K562 (cell line): ENCODE measurements at regions not wholly inside any gene's neighbourhood (a gene's known extent, or its start where the extent isn't known, plus 50 kb on each side); places are given as distances from the start of the nearest gene placed in this dataset.

Source experiments
- ATAC-seq: fragments of 200-7000 bp; cut with Tn5 transposase; 3 replicates; pipeline ENCODE4 v1.9.1; 2020; ENCODE audit warnings: moderate library complexity
- BruUV-seq: library from RNA; stranded (reverse); fragments of 400-500 nt; replicated peaks from 2 replicates; lab custom pipeline; 2021; lab: Mats Ljungman, UMichigan
- CTCF ChIA-PET: fragments of 300-600 bp; formaldehyde crosslinking; extraction: SDS; loops from one replicate; lab custom pipeline; 2021; ENCODE audit warnings: low intra/inter-chr PET ratio; lab: Yijun Ruan, JAX
- POLR2A ChIA-PET: fragments of 300-600, 350-650 bp; sonication (Branson Sonifier 250); formaldehyde crosslinking; extraction: SDS; loops from one replicate; lab custom pipeline; 2021; ENCODE audit warnings: antibody characterized with exemption, inconsistent platforms; lab: Yijun Ruan, JAX
- DNase-seq, 4 experiments: peaks; one replicate each; pipeline versions ENCODE4 v3.0.0 to v3.0.0-alpha.2; 2011 to 2018; ENCODE audit warnings: low spot score in 3 of 4, mixed read lengths in 3 of 4; ENCODE audit errors: extremely low read depth in 1 of 4
- FAIRE-seq: peaks from 2 replicates; lab custom pipeline; 2011; peaks lifted over from hg19 to GRCh38; lab: Jason Lieb, UNC
- H2AFZ ChIP-seq: 2 replicates; pipeline ENCODE4 v1.6.0; 2011; ENCODE audit warnings: low read depth, low read length, control low read depth, inconsistent platforms
- H3K27ac ChIP-seq: fragments of 200-600 bp; 3 replicates; pipeline ENCODE4 v1.8.0; 2011; ENCODE audit warnings: low read depth, mild to moderate bottlenecking, control low read depth, inconsistent platforms, low read length, moderate library complexity, mixed read lengths; ENCODE audit errors: extremely low read depth
- H3K27me3 ChIP-seq, 2 experiments: fragments of 300-600 bp in 1 of 2; 2 replicates in 1 of 2; 3 replicates in 1 of 2; pipeline versions ENCODE4 v1.6.0 to v1.8.0; 2011; ENCODE audit warnings: inconsistent platforms in 2 of 2, low read length in 2 of 2, mild to moderate bottlenecking in 1 of 2, mixed read lengths in 1 of 2, moderate library complexity in 1 of 2; ENCODE audit not compliant: control insufficient read depth in 2 of 2, insufficient read depth in 2 of 2
- H3K36me3 ChIP-seq: fragments of 300-600 bp; 3 replicates; pipeline ENCODE4 v1.8.0; 2011; ENCODE audit warnings: mild to moderate bottlenecking, low read length, inconsistent platforms; ENCODE audit not compliant: control insufficient read depth, insufficient read depth
- H3K4me1 ChIP-seq, 2 experiments: fragments of 200-600 bp in 1 of 2; replicated peaks in 1 of 2; 2 replicates in 1 of 2; 3 replicates in 1 of 2; pipeline versions ENCODE4 v1.5.1 to v1.8.0; 2011; ENCODE audit warnings: inconsistent platforms in 2 of 2, low read length in 2 of 2, mild to moderate bottlenecking in 1 of 2, mixed read lengths in 1 of 2, moderate library complexity in 1 of 2; ENCODE audit not compliant: control insufficient read depth in 2 of 2, insufficient read depth in 2 of 2
- H3K4me2 ChIP-seq: 2 replicates; pipeline ENCODE4 v1.6.1; 2011; ENCODE audit warnings: low read length, control low read depth, inconsistent platforms, mixed read lengths; ENCODE audit not compliant: insufficient read depth
- H3K4me3 ChIP-seq: fragments of 200-600 bp; sonication (generic), shearing (Covaris generic); 2 replicates; pipeline ENCODE4 v1.5.1; 2016; ENCODE audit warnings: control low read depth, inconsistent platforms
- H3K79me2 ChIP-seq: fragments of 200-600 bp; 3 replicates; pipeline ENCODE4 v1.8.0; 2011; ENCODE audit warnings: low read length, inconsistent platforms; ENCODE audit not compliant: control insufficient read depth, insufficient read depth
- H3K9ac ChIP-seq, 2 experiments: 2 replicates each; pipeline versions ENCODE4 v1.6.0 to v1.6.1; 2011; ENCODE audit warnings: low read depth in 2 of 2, low read length in 2 of 2, control low read depth in 1 of 2, inconsistent platforms in 1 of 2, mild to moderate bottlenecking in 1 of 2, mixed read lengths in 1 of 2; ENCODE audit not compliant: insufficient read depth in 1 of 2
- H3K9me1 ChIP-seq: one replicate; pipeline ENCODE4 v1.6.0; 2011; ENCODE audit warnings: inconsistent platforms, mild to moderate bottlenecking, low read length, moderate library complexity; ENCODE audit not compliant: control insufficient read depth, insufficient read depth
- H3K9me3 ChIP-seq: replicated peaks from 2 replicates; pipeline ENCODE4 v1.5.1; 2011; ENCODE audit warnings: low read depth, low read length, inconsistent platforms; ENCODE audit not compliant: control insufficient read depth, insufficient read depth
- H4K20me1 ChIP-seq: replicated peaks from 2 replicates; pipeline ENCODE4 v1.6.1; 2011; ENCODE audit warnings: low read length, inconsistent platforms, mixed read lengths; ENCODE audit not compliant: control insufficient read depth, insufficient read depth
- BRD4 ChIP-seq: fragments of 200-600 bp; sonication (generic); IDR thresholded peaks from 2 replicates; pipeline ENCODE4 v1.6.1; 2017; ENCODE audit warnings: inconsistent platforms
- C11orf30 ChIP-seq: fragments of 450-650 bp; IDR thresholded peaks from 2 replicates; pipeline ENCODE4 v1.6.1; 2016; ENCODE audit warnings: low read depth, mild to moderate bottlenecking
- MAFF ChIP-seq: IDR thresholded peaks from 2 replicates; pipeline ENCODE4 v1.6.1; 2012; ENCODE audit warnings: low read length, improper control_type of control experiment
- MAFG ChIP-seq: fragments of 450-650 bp; conservative IDR thresholded peaks from 2 replicates; pipeline ENCODE4 v1.6.1; 2016; ENCODE audit warnings: missing genetic modification characterization, missing compliant biosample characterization
- MAFK ChIP-seq: IDR thresholded peaks from 2 replicates; pipeline ENCODE4 v1.6.1; 2011; ENCODE audit warnings: low read length, improper control_type of control experiment
- SMARCB1 ChIP-seq: IDR thresholded peaks from 2 replicates; pipeline ENCODE4 v1.6.1; 2011; ENCODE audit warnings: improper control_type of control experiment, low read depth; ENCODE audit not compliant: insufficient read length
- ZNF143 ChIP-seq: sonication (generic); formaldehyde crosslinking; IDR thresholded peaks from 2 replicates; pipeline ENCODE4 v1.9.0; 2022; ENCODE audit warnings: mild to moderate bottlenecking, missing genetic modification reagents
- ZNF316 ChIP-seq: fragments of 450-650 bp; IDR thresholded peaks from 2 replicates; pipeline ENCODE4 v1.6.1; 2016
- WGBS: fragments of 100-300 bp; shearing (Covaris generic); methylation state at CpG from one replicate; pipeline ENCODE4 v1.1.6; 2016; ENCODE audit warnings: low coverage, mixed read lengths; ENCODE audit not compliant: insufficient coverage; ENCODE audit errors: missing lambda C conversion rate; 5-methylcytosine and 5-hydroxymethylcytosine counted together
- in situ Hi-C: fragments of 300-500 bp; cut with MboI; formaldehyde crosslinking; loops from 4 replicates; pipeline ENCODE4 v1.15.0; 2018; ENCODE audit warnings: inconsistent platforms, mixed read lengths
- intact Hi-C: fragments of 100-400 bp; cut with micrococcal nuclease; formaldehyde crosslinking; loops from 2 replicates; pipeline ENCODE4 v1.14.2; 2022
- TF ChIP-seq, protein P1 (sequence below): fragments of 200-800 bp; sonication (Bioruptor generic); IDR thresholded peaks from 2 replicates; pipeline ENCODE4 v1.6.1; 2016; ENCODE audit warnings: missing genetic modification characterization, missing compliant biosample characterization
- TF ChIP-seq, protein P2 (sequence below): fragments of 450-650 bp; IDR thresholded peaks from 2 replicates; pipeline ENCODE4 v1.7.0; 2016; ENCODE audit warnings: borderline replicate concordance

- DNase-seq = no peak
- in situ Hi-C loops = no loop called here
- ChIA-PET POLR2A (no interaction called here), CTCF (no interaction called here)
- no peaks in the 10 kb centered on the region for H3K36me3 ChIP-seq
- no peak overlapping the region for H3K9ac ChIP-seq
- no peaks in the 10 kb centered on the region for H3K9me1 ChIP-seq
- H2AFZ ChIP-seq = no peak overlapping the region
- H3K27me3 ChIP-seq = no peaks in the 10 kb centered on the region
- no peak overlapping the region for H3K27ac ChIP-seq
- no peak for ATAC-seq
- 0% methylated on average over 2 of the region's 2 CpGs for WGBS
- intact Hi-C loops = no loop called here
- no peak for FAIRE-seq
- no peak overlapping the region for H3K4me3 ChIP-seq
- TF ChIP-seq C11orf30 (peak; percentile 43; the same call in 1 of the 2 replicates), MAFG (tag) (peak; percentile 48), ZNF316 (peak; percentile 78), MAFK (0 out of 2 replicates have a peak, but pooled peaks have one; percentile 5), SMARCB1 (no peak), BRD4 (no peak), MAFF (peak; percentile 36; the same call in 1 of the 2 replicates)
- no TSS peak for BruUV-seq
- H3K79me2 ChIP-seq = no peaks in the 10 kb centered on the region
- H4K20me1 ChIP-seq = no peaks in the 10 kb centered on the region
- no peaks in the 10 kb centered on the region; the same call in 1 of the 2 replicates for H3K9me3 ChIP-seq
- no peaks in the 10 kb centered on the region for H3K4me1 ChIP-seq
- H3K4me2 ChIP-seq = no peak overlapping the region
These were observed 82.2 kb upstream of the NRSN1 start for GRCh38 chr6:24043848-24044247.

DNA sequence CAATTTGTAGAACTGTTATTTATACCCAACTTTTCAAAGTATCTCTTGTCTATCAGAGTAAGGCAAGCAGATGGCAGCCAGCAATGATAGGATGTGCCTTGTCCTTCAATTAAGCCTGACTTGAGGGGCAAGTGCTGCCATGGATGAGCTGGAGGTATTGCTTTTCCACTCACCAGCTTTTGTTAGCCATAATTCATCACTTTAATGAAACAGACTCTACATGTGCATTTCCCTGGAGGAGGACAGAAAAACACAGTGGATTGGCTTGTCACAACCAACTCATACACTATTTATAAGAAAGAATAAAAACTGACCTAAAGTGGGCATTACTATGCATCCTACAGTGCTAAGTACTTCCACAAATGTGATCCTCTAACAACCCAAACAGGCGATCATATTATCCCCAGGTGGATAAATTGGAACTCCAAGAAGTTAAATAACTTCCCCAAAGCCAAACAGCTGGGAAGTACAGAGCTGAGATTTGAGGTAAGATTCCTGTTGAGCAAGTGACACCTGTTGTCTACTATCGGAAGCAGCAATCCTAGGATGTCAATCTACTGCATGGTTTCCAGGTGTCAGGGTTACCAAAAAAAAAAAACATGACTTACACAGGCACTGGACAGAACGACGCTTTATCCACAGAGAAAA lies 73.9 kb upstream of the NRSN1 start:
- H3K9me3 ChIP-seq = no peaks in the 10 kb centered on the region; the same call in 1 of the 2 replicates
- DNase-seq = no peak
- H3K9ac ChIP-seq = no peak overlapping the region
- H3K27ac ChIP-seq = no peak overlapping the region
- H3K4me1 ChIP-seq = no peaks in the 10 kb centered on the region
- H3K36me3 ChIP-seq = no peaks in the 10 kb centered on the region
- ATAC-seq = no peak
- intact Hi-C loops = no loop called here
- H3K27me3 ChIP-seq = no peaks in the 10 kb centered on the region
- H3K79me2 ChIP-seq = no peaks in the 10 kb centered on the region
- WGBS = 0% methylated on average over 4 of the region's 4 CpGs
- no TSS peak for BruUV-seq
- H3K9me1 ChIP-seq = no peaks in the 10 kb centered on the region
- no peaks in the 10 kb centered on the region for H4K20me1 ChIP-seq
- ChIA-PET POLR2A (no interaction called here), CTCF (no interaction called here)
- H2AFZ ChIP-seq = no peak overlapping the region
- in situ Hi-C loops = no loop called here
- FAIRE-seq = no peak
- no peak overlapping the region for H3K4me2 ChIP-seq
- no peak overlapping the region for H3K4me3 ChIP-seq
- TF ChIP-seq, protein P1, sequence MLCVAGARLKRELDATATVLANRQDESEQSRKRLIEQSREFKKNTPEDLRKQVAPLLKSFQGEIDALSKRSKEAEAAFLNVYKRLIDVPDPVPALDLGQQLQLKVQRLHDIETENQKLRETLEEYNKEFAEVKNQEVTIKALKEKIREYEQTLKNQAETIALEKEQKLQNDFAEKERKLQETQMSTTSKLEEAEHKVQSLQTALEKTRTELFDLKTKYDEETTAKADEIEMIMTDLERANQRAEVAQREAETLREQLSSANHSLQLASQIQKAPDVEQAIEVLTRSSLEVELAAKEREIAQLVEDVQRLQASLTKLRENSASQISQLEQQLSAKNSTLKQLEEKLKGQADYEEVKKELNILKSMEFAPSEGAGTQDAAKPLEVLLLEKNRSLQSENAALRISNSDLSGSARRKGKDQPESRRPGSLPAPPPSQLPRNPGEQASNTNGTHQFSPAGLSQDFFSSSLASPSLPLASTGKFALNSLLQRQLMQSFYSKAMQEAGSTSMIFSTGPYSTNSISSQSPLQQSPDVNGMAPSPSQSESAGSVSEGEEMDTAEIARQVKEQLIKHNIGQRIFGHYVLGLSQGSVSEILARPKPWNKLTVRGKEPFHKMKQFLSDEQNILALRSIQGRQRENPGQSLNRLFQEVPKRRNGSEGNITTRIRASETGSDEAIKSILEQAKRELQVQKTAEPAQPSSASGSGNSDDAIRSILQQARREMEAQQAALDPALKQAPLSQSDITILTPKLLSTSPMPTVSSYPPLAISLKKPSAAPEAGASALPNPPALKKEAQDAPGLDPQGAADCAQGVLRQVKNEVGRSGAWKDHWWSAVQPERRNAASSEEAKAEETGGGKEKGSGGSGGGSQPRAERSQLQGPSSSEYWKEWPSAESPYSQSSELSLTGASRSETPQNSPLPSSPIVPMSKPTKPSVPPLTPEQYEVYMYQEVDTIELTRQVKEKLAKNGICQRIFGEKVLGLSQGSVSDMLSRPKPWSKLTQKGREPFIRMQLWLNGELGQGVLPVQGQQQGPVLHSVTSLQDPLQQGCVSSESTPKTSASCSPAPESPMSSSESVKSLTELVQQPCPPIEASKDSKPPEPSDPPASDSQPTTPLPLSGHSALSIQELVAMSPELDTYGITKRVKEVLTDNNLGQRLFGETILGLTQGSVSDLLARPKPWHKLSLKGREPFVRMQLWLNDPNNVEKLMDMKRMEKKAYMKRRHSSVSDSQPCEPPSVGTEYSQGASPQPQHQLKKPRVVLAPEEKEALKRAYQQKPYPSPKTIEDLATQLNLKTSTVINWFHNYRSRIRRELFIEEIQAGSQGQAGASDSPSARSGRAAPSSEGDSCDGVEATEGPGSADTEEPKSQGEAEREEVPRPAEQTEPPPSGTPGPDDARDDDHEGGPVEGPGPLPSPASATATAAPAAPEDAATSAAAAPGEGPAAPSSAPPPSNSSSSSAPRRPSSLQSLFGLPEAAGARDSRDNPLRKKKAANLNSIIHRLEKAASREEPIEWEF (CRISPR knock-in tag) = no peak
- no peak for TF ChIP-seq ZNF143 (CRISPR knock-in tag)
- TF ChIP-seq, protein P2, sequence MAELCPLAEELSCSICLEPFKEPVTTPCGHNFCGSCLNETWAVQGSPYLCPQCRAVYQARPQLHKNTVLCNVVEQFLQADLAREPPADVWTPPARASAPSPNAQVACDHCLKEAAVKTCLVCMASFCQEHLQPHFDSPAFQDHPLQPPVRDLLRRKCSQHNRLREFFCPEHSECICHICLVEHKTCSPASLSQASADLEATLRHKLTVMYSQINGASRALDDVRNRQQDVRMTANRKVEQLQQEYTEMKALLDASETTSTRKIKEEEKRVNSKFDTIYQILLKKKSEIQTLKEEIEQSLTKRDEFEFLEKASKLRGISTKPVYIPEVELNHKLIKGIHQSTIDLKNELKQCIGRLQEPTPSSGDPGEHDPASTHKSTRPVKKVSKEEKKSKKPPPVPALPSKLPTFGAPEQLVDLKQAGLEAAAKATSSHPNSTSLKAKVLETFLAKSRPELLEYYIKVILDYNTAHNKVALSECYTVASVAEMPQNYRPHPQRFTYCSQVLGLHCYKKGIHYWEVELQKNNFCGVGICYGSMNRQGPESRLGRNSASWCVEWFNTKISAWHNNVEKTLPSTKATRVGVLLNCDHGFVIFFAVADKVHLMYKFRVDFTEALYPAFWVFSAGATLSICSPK = no peak
